ENCODE measurements at regions not wholly inside any gene's neighbourhood (a gene's known extent, or its start where the extent isn't known, plus 50 kb on each side); places are given as distances from the start of the nearest gene placed in this dataset.

DNA sequence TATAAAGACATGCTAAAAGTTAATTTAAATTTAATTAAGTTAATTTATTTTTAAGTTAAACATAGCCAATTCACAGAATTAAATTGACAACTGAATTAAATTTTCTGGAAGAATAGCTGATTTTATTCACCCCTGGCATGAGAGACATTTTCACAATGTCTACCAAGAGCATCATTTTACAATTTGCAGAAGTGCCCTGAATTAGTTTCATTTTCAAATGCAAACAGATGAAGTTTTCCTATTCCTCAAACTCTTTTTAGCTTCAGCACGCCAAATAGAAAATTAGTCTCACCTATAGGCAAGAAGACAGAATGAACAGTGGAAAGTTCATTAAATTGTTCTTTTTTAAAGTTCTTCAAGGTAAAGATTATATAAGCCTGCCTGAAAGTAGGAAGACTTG, 259.3 kb downstream of the ZBBX start:
- no peak for TF ChIP-seq CTCF (conservative IDR thresholded peaks at IDR 0.05; ENCODE audit: low read depth, low read length)
- TF ChIP-seq EZH2 (IDR thresholded peaks at IDR 0.05; ENCODE audit: low read length, unreplicated experiment) = no peak
- no peak for TF ChIP-seq EZH2phosphoT487 (IDR thresholded peaks at IDR 0.05; ENCODE audit: borderline replicate concordance, low read length)
